ENCODE measurements at regions not wholly inside any gene's neighbourhood (a gene's known extent, or its start where the extent isn't known, plus 50 kb on each side); places are given as distances from the start of the nearest gene placed in this dataset.

GRCh38 chr11:90764691-90765090 lies 541.8 kb upstream of the CHORDC1 start:
- POLR2A ChIA-PET = no interaction called here
- no peaks in the 10 kb centered on the region for H3K36me3 Mint-ChIP-seq
- no peak overlapping the region for H3K4me3 Mint-ChIP-seq
- no peak overlapping the region for H3K27ac Mint-ChIP-seq
- H3K4me1 Mint-ChIP-seq = no peaks in the 10 kb centered on the region
- DNase-seq (no peak), ATAC-seq (no peak)
- no peaks in the 10 kb centered on the region for H3K27me3 Mint-ChIP-seq
- H3K9me3 Mint-ChIP-seq = peaks cover 0 to 28% (median 6%) of the 10 kb centered on the region in 9 donors

DNA sequence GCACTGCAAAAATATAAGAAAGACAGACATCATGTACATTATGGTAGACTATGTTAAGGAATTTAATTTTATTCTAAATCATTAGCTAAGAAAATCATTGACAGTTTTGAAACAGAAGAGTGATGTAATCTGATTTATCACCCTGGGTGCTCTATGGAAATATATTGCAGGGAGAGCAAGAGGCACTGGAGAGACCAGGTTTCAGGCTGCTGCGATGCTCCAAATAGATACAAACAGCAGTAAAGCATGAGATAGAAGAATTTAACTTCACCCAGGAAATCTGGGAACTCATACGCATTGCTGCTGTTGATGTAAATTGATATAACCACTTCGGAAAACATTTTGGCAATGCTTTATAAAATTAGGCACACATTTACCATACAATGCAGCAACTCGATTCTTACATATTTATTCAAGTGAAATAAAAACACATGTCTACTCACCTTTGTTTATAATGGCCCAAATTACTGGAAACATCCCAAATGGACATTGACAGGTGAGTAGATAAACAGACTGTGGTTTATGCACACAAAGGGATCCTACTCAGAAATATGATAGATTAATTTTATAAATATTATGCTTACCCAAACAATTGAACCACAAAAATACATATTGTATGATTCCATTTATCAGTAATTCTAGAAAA lies 535.1 kb upstream of the CHORDC1 start:
- Mint-ChIP-seq H3K36me3 (no peaks in the 10 kb centered on the region), H3K4me3 (no peak overlapping the region), H3K9me3 (peaks cover 0 to 12% (median 2%) of the 10 kb centered on the region in 9 donors), H3K4me1 (no peaks in the 10 kb centered on the region), H3K27ac (no peak overlapping the region), H3K27me3 (no peaks in the 10 kb centered on the region)
- ATAC-seq = no peak
- no peak for DNase-seq
- POLR2A ChIA-PET = no interaction called here

DNA sequence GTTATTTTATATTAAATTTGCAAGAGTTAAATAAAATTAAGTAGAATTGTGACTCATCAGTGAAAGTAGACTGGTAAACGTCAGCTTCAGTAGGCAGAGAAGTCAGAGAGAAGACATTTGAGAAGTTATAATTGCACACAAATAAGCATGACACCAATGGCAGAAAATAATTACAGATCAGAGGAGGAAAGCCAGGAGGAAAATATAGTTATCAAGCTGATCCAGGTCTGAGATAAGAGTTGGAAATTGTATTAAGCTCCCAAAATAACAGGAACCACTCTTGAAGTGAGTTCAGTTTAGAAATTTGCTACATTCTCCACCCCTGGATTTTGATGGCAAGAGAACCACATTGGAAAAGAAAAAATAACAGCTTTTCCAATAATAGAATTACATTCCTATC lies 533.8 kb upstream of the CHORDC1 start:
- no peak overlapping the region for H3K4me3 Mint-ChIP-seq
- H3K36me3 Mint-ChIP-seq = peaks cover 0 to 7% (median 0%) of the 10 kb centered on the region in 3 donors
- POLR2A ChIA-PET = no interaction called here
- H3K9me3 Mint-ChIP-seq = peaks cover 0 to 18% (median 4%) of the 10 kb centered on the region in 9 donors
- H3K27ac Mint-ChIP-seq = no peak overlapping the region
- DNase-seq = no peak
- H3K27me3 Mint-ChIP-seq = no peaks in the 10 kb centered on the region
- no peak for ATAC-seq
- no peaks in the 10 kb centered on the region for H3K4me1 Mint-ChIP-seq

DNA sequence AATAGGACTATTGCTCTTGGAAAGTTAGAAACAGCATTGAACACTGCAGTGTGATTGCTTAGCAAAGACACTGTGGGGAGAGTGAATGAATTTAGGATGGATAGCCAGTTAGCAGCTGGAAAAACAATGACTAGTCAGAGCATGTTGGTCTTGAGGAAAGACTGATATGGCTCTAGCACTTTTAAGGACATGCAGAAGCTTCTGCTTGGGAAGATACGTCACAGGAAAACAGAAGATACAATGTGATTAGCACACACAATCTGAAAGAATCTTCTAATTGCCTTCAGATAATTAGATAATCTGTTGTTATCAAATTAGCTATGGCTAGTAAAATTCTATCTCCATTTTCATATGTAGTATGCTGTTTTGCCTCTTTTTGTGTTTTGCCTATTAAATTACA lies 530.7 kb upstream of the CHORDC1 start:
- DNase-seq (no peak), ATAC-seq (no peak)
- H3K36me3 Mint-ChIP-seq = peaks cover 0 to 8% (median 0%) of the 10 kb centered on the region in 3 donors
- POLR2A ChIA-PET = no interaction called here
- H3K4me1 Mint-ChIP-seq = no peaks in the 10 kb centered on the region
- peaks cover 0 to 22% (median 4%) of the 10 kb centered on the region in 9 donors for H3K9me3 Mint-ChIP-seq
- H3K4me3 Mint-ChIP-seq = no peak overlapping the region
- H3K27ac Mint-ChIP-seq = no peak overlapping the region
- H3K27me3 Mint-ChIP-seq = no peaks in the 10 kb centered on the region

- peaks cover 0 to 6% (median 0%) of the 10 kb centered on the region in 3 donors for H3K36me3 Mint-ChIP-seq
- H3K27me3 Mint-ChIP-seq = no peaks in the 10 kb centered on the region
- peaks cover 5 to 31% (median 15%) of the 10 kb centered on the region in 9 donors for H3K9me3 Mint-ChIP-seq
- DNase-seq (no peak), ATAC-seq (no peak)
- POLR2A ChIA-PET = no interaction called here
- H3K4me3 Mint-ChIP-seq = no peak overlapping the region
- no peaks in the 10 kb centered on the region for H3K4me1 Mint-ChIP-seq
- no peak overlapping the region for H3K27ac Mint-ChIP-seq
These were observed 524.2 kb upstream of the CHORDC1 start for GRCh38 chr11:90747057-90747456.

DNA sequence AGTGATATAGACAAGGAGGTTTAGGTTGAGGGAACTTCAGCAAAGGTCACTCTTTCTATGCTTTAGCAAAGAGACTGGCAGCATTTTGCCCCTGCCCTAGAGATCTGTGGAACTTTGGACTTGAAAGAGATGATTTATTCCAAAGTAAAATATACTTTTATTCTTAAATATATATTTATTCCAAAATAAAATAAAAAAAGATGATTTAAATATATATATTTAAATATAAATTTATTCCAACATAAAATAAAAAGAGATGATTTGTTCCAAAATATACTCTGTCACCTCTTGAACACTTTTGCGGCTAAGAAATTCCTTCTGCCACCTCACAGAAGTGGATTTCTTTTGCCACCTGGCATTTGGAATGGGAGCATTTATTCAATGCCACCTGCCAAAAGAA lies 521.3 kb upstream of the CHORDC1 start:
- ATAC-seq (no peak), DNase-seq (no peak)
- no peak overlapping the region for H3K27ac Mint-ChIP-seq
- POLR2A ChIA-PET = no interaction called here
- no peaks in the 10 kb centered on the region for H3K27me3 Mint-ChIP-seq
- H3K4me3 Mint-ChIP-seq = no peak overlapping the region
- peaks cover 4 to 25% (median 13%) of the 10 kb centered on the region in 9 donors for H3K9me3 Mint-ChIP-seq
- H3K4me1 Mint-ChIP-seq = no peaks in the 10 kb centered on the region
- no peaks in the 10 kb centered on the region for H3K36me3 Mint-ChIP-seq

GRCh38 chr11:90738799-90739198 lies 516.0 kb upstream of the CHORDC1 start:
- Mint-ChIP-seq H3K4me1 (no peaks in the 10 kb centered on the region), H3K27me3 (no peaks in the 10 kb centered on the region), H3K36me3 (no peaks in the 10 kb centered on the region), H3K27ac (no peak overlapping the region), H3K4me3 (no peak overlapping the region), H3K9me3 (peaks cover 0 to 31% (median 6%) of the 10 kb centered on the region in 9 donors)
- POLR2A ChIA-PET = no interaction called here
- no peak for ATAC-seq
- no peak for DNase-seq

GRCh38 chr11:90737444-90738050 lies 514.7 kb upstream of the CHORDC1 start:
- POLR2A ChIA-PET = no interaction called here

GRCh38 chr11:90732486-90732885 lies 509.6 kb upstream of the CHORDC1 start:
- no peaks in the 10 kb centered on the region for H3K4me1 Mint-ChIP-seq
- H3K27ac Mint-ChIP-seq = no peak overlapping the region
- DNase-seq (no peak), ATAC-seq (no peak)
- no peaks in the 10 kb centered on the region for H3K27me3 Mint-ChIP-seq
- peaks cover 0 to 30% (median 5%) of the 10 kb centered on the region in 9 donors for H3K9me3 Mint-ChIP-seq
- no peak overlapping the region for H3K4me3 Mint-ChIP-seq
- H3K36me3 Mint-ChIP-seq = no peaks in the 10 kb centered on the region
- POLR2A ChIA-PET = no interaction called here

More at GRCh38 chr11:90737444-90738050, 514.7 kb upstream of the CHORDC1 start:
- Mint-ChIP-seq H3K4me1 (no peaks in the 10 kb centered on the region), H3K27ac (no peak overlapping the region), H3K36me3 (no peaks in the 10 kb centered on the region), H3K4me3 (no peak overlapping the region), H3K27me3 (no peaks in the 10 kb centered on the region), H3K9me3 (peaks cover 0 to 32% (median 4%) of the 10 kb centered on the region in 9 donors)
- DNase-seq = no peak
- ATAC-seq = no peak

DNA sequence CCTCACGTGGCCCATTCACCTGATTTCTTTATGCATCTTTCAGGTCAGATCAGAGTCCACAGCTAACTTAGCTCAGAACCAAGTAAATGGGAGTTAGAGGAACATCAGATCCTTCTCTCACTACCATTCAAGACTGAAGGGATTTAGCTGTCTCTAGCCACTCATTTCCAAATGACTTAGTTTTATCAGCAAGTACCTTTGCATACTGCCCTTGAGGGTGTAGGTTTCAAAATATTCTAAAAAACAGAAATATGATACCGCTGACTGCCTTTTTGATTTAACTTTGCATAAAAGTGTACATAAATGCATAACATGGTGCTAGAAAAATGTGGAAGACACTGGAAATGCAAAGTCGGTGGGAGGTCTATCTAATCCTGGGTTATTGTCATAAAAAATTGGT lies 500.6 kb upstream of the CHORDC1 start:
- POLR2A ChIA-PET = no interaction called here
- H3K36me3 Mint-ChIP-seq = no peaks in the 10 kb centered on the region
- no peak overlapping the region for H3K27ac Mint-ChIP-seq
- H3K4me3 Mint-ChIP-seq = no peak overlapping the region
- no peaks in the 10 kb centered on the region for H3K27me3 Mint-ChIP-seq
- H3K4me1 Mint-ChIP-seq = no peaks in the 10 kb centered on the region
- DNase-seq (no peak), ATAC-seq (no peak)
- peaks cover 0 to 20% (median 5%) of the 10 kb centered on the region in 9 donors for H3K9me3 Mint-ChIP-seq

DNA sequence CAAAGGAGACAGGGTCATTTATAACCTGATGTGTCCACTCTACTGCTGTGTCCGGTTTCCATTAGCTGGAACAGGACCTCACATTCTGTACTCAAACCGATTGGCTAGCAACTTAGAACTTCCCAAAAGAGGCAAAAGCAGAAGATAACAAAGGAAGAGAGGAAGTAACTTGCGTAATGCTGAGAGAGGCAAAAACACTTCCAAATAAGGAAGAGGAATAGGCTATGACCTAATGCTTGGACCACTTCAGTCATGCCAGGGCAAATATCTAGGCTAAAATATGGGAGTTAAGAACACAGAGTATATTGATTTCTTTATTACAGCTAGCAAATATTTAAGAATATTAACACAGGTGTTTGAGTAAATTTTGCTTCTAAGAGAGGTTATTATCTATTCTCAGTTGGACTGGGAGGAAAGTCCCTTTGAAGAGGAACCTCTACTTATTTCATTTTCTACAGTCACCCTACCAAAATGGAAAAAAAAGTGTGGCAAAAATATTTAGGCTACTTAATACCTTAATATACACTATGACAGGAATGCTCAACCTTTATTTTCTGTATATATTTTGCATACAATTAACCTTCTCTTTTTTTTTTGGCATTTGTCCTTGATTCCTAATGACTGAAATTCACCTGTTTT lies 499.8 kb upstream of the CHORDC1 start:
- Mint-ChIP-seq H3K9me3 (peaks cover 0 to 16% (median 4%) of the 10 kb centered on the region in 9 donors), H3K27me3 (no peaks in the 10 kb centered on the region), H3K27ac (no peak overlapping the region), H3K4me3 (no peak overlapping the region), H3K4me1 (no peaks in the 10 kb centered on the region), H3K36me3 (no peaks in the 10 kb centered on the region)
- ATAC-seq (no peak), DNase-seq (no peak)
- POLR2A ChIA-PET = no interaction called here

DNA sequence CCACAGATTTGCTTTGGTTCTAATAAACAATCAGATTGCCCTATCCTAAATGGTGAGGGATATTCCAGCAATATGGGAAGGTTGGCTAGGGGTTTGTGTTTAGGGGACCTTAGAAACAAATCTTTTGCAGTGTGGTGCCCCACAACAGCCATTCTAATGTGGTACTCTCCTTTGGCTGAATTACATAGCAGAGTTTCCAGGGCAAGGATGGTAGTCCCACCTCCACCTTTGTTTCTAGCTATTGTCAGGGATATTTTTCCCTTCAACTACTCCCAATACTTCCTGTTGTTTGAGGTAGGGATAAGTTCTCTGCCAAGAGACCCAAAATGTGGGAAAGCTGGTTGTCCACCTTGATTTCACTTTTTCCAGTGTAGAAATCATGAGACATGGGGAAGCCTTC lies 494.7 kb upstream of the CHORDC1 start:
- ATAC-seq (no peak), DNase-seq (no peak)
- H3K4me3 Mint-ChIP-seq = no peak overlapping the region
- H3K4me1 Mint-ChIP-seq = no peaks in the 10 kb centered on the region
- H3K27ac Mint-ChIP-seq = no peak overlapping the region
- no peaks in the 10 kb centered on the region for H3K27me3 Mint-ChIP-seq
- H3K36me3 Mint-ChIP-seq = peaks cover 0 to 17% (median 0%) of the 10 kb centered on the region in 3 donors
- peaks cover 12 to 50% (median 24%) of the 10 kb centered on the region in 9 donors for H3K9me3 Mint-ChIP-seq
- POLR2A ChIA-PET = no interaction called here

GRCh38 chr11:90705661-90706060 lies 482.8 kb upstream of the CHORDC1 start:
- Mint-ChIP-seq H3K4me1 (no peaks in the 10 kb centered on the region), H3K4me3 (no peak overlapping the region), H3K27me3 (no peaks in the 10 kb centered on the region), H3K36me3 (no peaks in the 10 kb centered on the region), H3K27ac (no peak overlapping the region), H3K9me3 (peaks cover 0 to 30% (median 6%) of the 10 kb centered on the region in 9 donors)
- no peak for DNase-seq
- POLR2A ChIA-PET = no interaction called here
- no peak for ATAC-seq

Measured in naive thymus-derived CD8-positive, alpha-beta T cell (primary cell).